GM23338 (cell line): ENCODE measurements at regions not wholly inside any gene's neighbourhood (a gene's known extent, or its start where the extent isn't known, plus 50 kb on each side); places are given as distances from the start of the nearest gene placed in this dataset.

Experiments
- ATAC-seq: fragments of 200-7000 bp; cut with Tn5 transposase; 3 replicates; pipeline ENCODE4 v1.9.1; 2020
- DNase-seq: peaks from one replicate; pipeline ENCODE4 v3.0.0-alpha.2; 2015; ENCODE audit warnings: low spot score
- H2AFZ ChIP-seq: fragments of 200-600 bp; sonication (generic); 2 replicates; pipeline ENCODE4 v1.8.0; 2016; ENCODE audit warnings: antibody characterized with exemption, mild to moderate bottlenecking, moderate library complexity
- H3F3A ChIP-seq: fragments of 200-600 bp; sonication (generic); replicated peaks from 2 replicates; pipeline ENCODE4 v1.8.0; 2017; ENCODE audit warnings: antibody characterized with exemption, mixed run types, low read depth
- H3K27ac ChIP-seq: fragments of 200-600 bp; sonication (generic); 2 replicates; pipeline ENCODE4 v1.6.1; 2016; ENCODE audit warnings: low read depth
- H3K27me3 ChIP-seq: fragments of 200-600 bp; sonication (generic); 2 replicates; pipeline ENCODE4 v1.8.0; 2016; ENCODE audit warnings: mild to moderate bottlenecking, mixed run types, moderate library complexity; ENCODE audit not compliant: insufficient read depth
- H3K36me3 ChIP-seq: fragments of 200-600 bp; sonication (generic); 2 replicates; pipeline ENCODE4 v1.8.0; 2016; ENCODE audit warnings: mild to moderate bottlenecking; ENCODE audit not compliant: insufficient read depth
- H3K4me1 ChIP-seq: fragments of 200-600 bp; sonication (generic); 2 replicates; pipeline ENCODE4 v1.8.0; 2016; ENCODE audit warnings: mild to moderate bottlenecking, moderate library complexity; ENCODE audit not compliant: insufficient read depth
- H3K4me2 ChIP-seq: fragments of 200-600 bp; sonication (generic); 2 replicates; pipeline ENCODE4 v1.7.1; 2017; ENCODE audit warnings: mixed run types
- H3K4me3 ChIP-seq: fragments of 200-600 bp; sonication (generic); 2 replicates; pipeline ENCODE4 v1.6.1; 2016; ENCODE audit warnings: mixed run types
- H3K79me2 ChIP-seq: fragments of 200-600 bp; sonication (generic); replicated peaks from 2 replicates; pipeline ENCODE4 v1.8.0; 2017; ENCODE audit warnings: mild to moderate bottlenecking; ENCODE audit not compliant: insufficient read depth
- H3K9me2 ChIP-seq: fragments of 200-600 bp; sonication (generic); 2 replicates; pipeline ENCODE4 v1.8.0; 2017; ENCODE audit not compliant: insufficient read depth
- H4K20me1 ChIP-seq: fragments of 200-600 bp; sonication (generic); replicated peaks from 2 replicates; pipeline ENCODE4 v1.8.0; 2017; ENCODE audit warnings: mild to moderate bottlenecking; ENCODE audit not compliant: insufficient read depth
- H3K27ac Mint-ChIP-seq: 2 replicates; pipeline ENCODE4 v1.8.0; 2020; ENCODE audit warnings: inconsistent platforms, mild to moderate bottlenecking, moderate library complexity, mixed read lengths
- H3K27me3 Mint-ChIP-seq: 3 replicates; pipeline ENCODE4 v1.8.0; 2022; ENCODE audit warnings: low read depth, mild to moderate bottlenecking, moderate library complexity, mixed read lengths, inconsistent platforms; ENCODE audit not compliant: insufficient read depth, poor library complexity
- H3K36me3 Mint-ChIP-seq: 3 replicates; pipeline ENCODE4 v1.8.0; 2021; ENCODE audit warnings: low read depth, mild to moderate bottlenecking, inconsistent platforms, moderate library complexity, mixed read lengths
- H3K4me1 Mint-ChIP-seq: 3 replicates; pipeline ENCODE4 v1.8.0; 2020; ENCODE audit warnings: mild to moderate bottlenecking, inconsistent platforms, mixed read lengths
- H3K4me3 Mint-ChIP-seq: 3 replicates; pipeline ENCODE4 v1.8.0; 2021; ENCODE audit warnings: moderate library complexity, mild to moderate bottlenecking, inconsistent platforms, mixed read lengths
- H3K9me3 Mint-ChIP-seq: 3 replicates; pipeline ENCODE4 v1.8.0; 2020; ENCODE audit warnings: moderate library complexity, mild to moderate bottlenecking, inconsistent platforms, mixed read lengths
- CREB1 ChIP-seq: fragments of 250-450 bp; sonication (Bioruptor Pico); IDR thresholded peaks from 2 replicates; pipeline ENCODE4 v1.5.0; 2020; ENCODE audit warnings: low read depth, mild to moderate bottlenecking, moderate library complexity
- EZH2 ChIP-seq: fragments of 200-600 bp; sonication (generic); IDR thresholded peaks from one replicate; pipeline ENCODE4 v1.8.0; 2017; ENCODE audit warnings: antibody characterized with exemption, mild to moderate bottlenecking, low read depth; ENCODE audit not compliant: unreplicated experiment
- EZH2phosphoT487 ChIP-seq: fragments of 200-600 bp; sonication (generic); IDR thresholded peaks from one replicate; pipeline ENCODE4 v1.8.1; 2018; ENCODE audit warnings: antibody characterized with exemption; ENCODE audit not compliant: unreplicated experiment
- JUNB ChIP-seq: IDR thresholded peaks from one replicate; pipeline ENCODE4 v1.6.1; 2016; ENCODE audit warnings: antibody characterized with exemption; ENCODE audit not compliant: unreplicated experiment
- NANOG ChIP-seq: IDR thresholded peaks from 2 replicates; pipeline ENCODE4 v1.6.1; 2016; ENCODE audit warnings: antibody characterized with exemption, borderline replicate concordance
- POLR2AphosphoS5 ChIP-seq: IDR thresholded peaks from 2 replicates; pipeline ENCODE4 v1.6.1; 2016; ENCODE audit warnings: antibody characterized with exemption, low read depth
- STAT1 ChIP-seq: IDR thresholded peaks from one replicate; pipeline ENCODE4 v1.6.1; 2016; ENCODE audit warnings: antibody characterized with exemption; ENCODE audit not compliant: unreplicated experiment
- ZNF114 ChIP-seq: fragments of 250-450 bp; sonication (Bioruptor Pico); IDR thresholded peaks from 2 replicates; pipeline ENCODE4 v1.5.0; 2020; ENCODE audit warnings: mild to moderate bottlenecking, moderate library complexity
- ZNF331 ChIP-seq: fragments of 250-450 bp; sonication (Bioruptor Pico); IDR thresholded peaks from 2 replicates; pipeline ENCODE4 v1.5.0; 2020; ENCODE audit warnings: low read depth, mild to moderate bottlenecking, moderate library complexity
- TF ChIP-seq, protein P1 (sequence below), 2 experiments: fragments of 200-600 bp in 1 of 2; sonication (generic) in 1 of 2; conservative IDR thresholded peaks; 2 replicates each; pipeline versions ENCODE4 v1.5.1 to v1.6.1; 2016 to 2017; ENCODE audit warnings: antibody characterized with exemption in 2 of 2, low read depth in 2 of 2, mild to moderate bottlenecking in 2 of 2, moderate library complexity in 1 of 2
- TF ChIP-seq, protein P2 (sequence below): IDR thresholded peaks from one replicate; pipeline ENCODE4 v1.6.1; 2018; ENCODE audit warnings: antibody characterized with exemption; ENCODE audit not compliant: unreplicated experiment
- TF ChIP-seq, protein P3 (sequence below): IDR thresholded peaks from 2 replicates; pipeline ENCODE4 v1.6.1; 2016; ENCODE audit warnings: antibody characterized with exemption
- TF ChIP-seq, protein P4 (sequence below): fragments of 250-450 bp; sonication (Bioruptor Pico); IDR thresholded peaks from 2 replicates; pipeline ENCODE4 v1.5.0; 2020; ENCODE audit warnings: mild to moderate bottlenecking, moderate library complexity

DNA sequence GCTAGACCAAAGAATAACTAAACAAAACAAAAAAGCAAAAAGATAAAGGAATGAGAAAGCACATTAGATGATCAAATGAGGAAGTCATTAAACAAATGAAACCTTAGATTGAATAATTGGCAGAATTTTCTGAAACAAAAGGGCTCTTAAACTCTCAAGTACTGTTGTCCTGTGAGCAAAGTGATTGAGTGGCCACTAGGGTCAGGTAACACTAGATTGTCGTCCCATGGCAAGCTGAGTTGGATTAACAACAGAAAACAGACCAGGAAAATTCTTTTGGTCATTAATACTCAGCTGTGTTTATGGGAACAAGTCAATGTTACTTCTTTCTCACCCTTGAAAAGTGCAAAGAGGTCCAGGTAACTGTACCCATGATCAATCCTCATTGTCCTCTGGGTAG lies 81.6 kb upstream of the MRPS30 start (continued):
- TF ChIP-seq NANOG (no peak), CREB1 (no peak), JUNB (no peak), ZNF331 (no peak)
- TF ChIP-seq, protein P1, sequence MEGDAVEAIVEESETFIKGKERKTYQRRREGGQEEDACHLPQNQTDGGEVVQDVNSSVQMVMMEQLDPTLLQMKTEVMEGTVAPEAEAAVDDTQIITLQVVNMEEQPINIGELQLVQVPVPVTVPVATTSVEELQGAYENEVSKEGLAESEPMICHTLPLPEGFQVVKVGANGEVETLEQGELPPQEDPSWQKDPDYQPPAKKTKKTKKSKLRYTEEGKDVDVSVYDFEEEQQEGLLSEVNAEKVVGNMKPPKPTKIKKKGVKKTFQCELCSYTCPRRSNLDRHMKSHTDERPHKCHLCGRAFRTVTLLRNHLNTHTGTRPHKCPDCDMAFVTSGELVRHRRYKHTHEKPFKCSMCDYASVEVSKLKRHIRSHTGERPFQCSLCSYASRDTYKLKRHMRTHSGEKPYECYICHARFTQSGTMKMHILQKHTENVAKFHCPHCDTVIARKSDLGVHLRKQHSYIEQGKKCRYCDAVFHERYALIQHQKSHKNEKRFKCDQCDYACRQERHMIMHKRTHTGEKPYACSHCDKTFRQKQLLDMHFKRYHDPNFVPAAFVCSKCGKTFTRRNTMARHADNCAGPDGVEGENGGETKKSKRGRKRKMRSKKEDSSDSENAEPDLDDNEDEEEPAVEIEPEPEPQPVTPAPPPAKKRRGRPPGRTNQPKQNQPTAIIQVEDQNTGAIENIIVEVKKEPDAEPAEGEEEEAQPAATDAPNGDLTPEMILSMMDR (conservative IDR thresholded peaks at IDR 0.05; ENCODE audit: low read depth in 2 of 2): no peak; a peak in 1 of 4 replicates

DNA sequence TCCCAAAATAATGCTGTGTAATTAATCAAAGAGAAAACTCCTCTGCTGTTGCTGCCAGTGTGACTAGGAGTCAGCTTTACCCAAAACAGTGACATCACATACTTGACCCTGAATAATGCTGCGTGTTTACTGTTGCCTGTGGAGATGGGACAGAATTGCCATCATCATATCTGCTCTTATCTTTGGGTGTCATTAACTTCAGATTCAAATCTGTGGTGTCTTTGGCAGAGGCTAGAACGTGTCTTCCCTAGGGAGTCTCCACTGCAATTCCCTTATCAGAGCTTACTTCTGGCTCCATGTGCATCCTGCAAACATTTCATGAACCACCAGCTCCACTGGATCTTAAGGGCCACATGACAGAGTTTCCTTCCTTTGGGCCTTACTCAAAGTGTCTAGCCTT lies 88.9 kb upstream of the MRPS30 start:
- H2AFZ ChIP-seq: no peak overlapping the region
- no peak overlapping the region for H3K4me2 ChIP-seq
- Mint-ChIP-seq H3K9me3 (no peaks in the 10 kb centered on the region), H3K27me3 (no peaks in the 10 kb centered on the region), H3K36me3 (no peaks in the 10 kb centered on the region), H3K4me1 (no peaks in the 10 kb centered on the region; the same call in 2 of the 3 replicates), H3K4me3 (no peak overlapping the region), H3K27ac (no peak overlapping the region)
- no peaks in the 10 kb centered on the region for H3K36me3 ChIP-seq
- H3K9me2 ChIP-seq: 0 out of 2 replicates have a peak, but pooled peaks cover 4% of the 10 kb centered on the region
- no peaks in the 10 kb centered on the region for H4K20me1 ChIP-seq
- no peaks in the 10 kb centered on the region for H3F3A ChIP-seq
- no peak for DNase-seq
- H3K79me2 ChIP-seq: no peaks in the 10 kb centered on the region
- no peak overlapping the region for H3K4me3 ChIP-seq
- no peak overlapping the region for H3K27ac ChIP-seq
- H3K27me3 ChIP-seq: no peaks in the 10 kb centered on the region
- ATAC-seq: no peak
- no peaks in the 10 kb centered on the region for H3K4me1 ChIP-seq
- no peak for TF ChIP-seq ZNF331
- TF ChIP-seq JUNB: no peak
- TF ChIP-seq CREB1: no peak
- TF ChIP-seq, protein P2, sequence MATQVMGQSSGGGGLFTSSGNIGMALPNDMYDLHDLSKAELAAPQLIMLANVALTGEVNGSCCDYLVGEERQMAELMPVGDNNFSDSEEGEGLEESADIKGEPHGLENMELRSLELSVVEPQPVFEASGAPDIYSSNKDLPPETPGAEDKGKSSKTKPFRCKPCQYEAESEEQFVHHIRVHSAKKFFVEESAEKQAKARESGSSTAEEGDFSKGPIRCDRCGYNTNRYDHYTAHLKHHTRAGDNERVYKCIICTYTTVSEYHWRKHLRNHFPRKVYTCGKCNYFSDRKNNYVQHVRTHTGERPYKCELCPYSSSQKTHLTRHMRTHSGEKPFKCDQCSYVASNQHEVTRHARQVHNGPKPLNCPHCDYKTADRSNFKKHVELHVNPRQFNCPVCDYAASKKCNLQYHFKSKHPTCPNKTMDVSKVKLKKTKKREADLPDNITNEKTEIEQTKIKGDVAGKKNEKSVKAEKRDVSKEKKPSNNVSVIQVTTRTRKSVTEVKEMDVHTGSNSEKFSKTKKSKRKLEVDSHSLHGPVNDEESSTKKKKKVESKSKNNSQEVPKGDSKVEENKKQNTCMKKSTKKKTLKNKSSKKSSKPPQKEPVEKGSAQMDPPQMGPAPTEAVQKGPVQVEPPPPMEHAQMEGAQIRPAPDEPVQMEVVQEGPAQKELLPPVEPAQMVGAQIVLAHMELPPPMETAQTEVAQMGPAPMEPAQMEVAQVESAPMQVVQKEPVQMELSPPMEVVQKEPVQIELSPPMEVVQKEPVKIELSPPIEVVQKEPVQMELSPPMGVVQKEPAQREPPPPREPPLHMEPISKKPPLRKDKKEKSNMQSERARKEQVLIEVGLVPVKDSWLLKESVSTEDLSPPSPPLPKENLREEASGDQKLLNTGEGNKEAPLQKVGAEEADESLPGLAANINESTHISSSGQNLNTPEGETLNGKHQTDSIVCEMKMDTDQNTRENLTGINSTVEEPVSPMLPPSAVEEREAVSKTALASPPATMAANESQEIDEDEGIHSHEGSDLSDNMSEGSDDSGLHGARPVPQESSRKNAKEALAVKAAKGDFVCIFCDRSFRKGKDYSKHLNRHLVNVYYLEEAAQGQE: no peak
- TF ChIP-seq, protein P3, sequence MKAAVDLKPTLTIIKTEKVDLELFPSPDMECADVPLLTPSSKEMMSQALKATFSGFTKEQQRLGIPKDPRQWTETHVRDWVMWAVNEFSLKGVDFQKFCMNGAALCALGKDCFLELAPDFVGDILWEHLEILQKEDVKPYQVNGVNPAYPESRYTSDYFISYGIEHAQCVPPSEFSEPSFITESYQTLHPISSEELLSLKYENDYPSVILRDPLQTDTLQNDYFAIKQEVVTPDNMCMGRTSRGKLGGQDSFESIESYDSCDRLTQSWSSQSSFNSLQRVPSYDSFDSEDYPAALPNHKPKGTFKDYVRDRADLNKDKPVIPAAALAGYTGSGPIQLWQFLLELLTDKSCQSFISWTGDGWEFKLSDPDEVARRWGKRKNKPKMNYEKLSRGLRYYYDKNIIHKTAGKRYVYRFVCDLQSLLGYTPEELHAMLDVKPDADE: no peak
- TF ChIP-seq ZNF114 (CRISPR knock-in tag): no peak
- TF ChIP-seq, protein P4, sequence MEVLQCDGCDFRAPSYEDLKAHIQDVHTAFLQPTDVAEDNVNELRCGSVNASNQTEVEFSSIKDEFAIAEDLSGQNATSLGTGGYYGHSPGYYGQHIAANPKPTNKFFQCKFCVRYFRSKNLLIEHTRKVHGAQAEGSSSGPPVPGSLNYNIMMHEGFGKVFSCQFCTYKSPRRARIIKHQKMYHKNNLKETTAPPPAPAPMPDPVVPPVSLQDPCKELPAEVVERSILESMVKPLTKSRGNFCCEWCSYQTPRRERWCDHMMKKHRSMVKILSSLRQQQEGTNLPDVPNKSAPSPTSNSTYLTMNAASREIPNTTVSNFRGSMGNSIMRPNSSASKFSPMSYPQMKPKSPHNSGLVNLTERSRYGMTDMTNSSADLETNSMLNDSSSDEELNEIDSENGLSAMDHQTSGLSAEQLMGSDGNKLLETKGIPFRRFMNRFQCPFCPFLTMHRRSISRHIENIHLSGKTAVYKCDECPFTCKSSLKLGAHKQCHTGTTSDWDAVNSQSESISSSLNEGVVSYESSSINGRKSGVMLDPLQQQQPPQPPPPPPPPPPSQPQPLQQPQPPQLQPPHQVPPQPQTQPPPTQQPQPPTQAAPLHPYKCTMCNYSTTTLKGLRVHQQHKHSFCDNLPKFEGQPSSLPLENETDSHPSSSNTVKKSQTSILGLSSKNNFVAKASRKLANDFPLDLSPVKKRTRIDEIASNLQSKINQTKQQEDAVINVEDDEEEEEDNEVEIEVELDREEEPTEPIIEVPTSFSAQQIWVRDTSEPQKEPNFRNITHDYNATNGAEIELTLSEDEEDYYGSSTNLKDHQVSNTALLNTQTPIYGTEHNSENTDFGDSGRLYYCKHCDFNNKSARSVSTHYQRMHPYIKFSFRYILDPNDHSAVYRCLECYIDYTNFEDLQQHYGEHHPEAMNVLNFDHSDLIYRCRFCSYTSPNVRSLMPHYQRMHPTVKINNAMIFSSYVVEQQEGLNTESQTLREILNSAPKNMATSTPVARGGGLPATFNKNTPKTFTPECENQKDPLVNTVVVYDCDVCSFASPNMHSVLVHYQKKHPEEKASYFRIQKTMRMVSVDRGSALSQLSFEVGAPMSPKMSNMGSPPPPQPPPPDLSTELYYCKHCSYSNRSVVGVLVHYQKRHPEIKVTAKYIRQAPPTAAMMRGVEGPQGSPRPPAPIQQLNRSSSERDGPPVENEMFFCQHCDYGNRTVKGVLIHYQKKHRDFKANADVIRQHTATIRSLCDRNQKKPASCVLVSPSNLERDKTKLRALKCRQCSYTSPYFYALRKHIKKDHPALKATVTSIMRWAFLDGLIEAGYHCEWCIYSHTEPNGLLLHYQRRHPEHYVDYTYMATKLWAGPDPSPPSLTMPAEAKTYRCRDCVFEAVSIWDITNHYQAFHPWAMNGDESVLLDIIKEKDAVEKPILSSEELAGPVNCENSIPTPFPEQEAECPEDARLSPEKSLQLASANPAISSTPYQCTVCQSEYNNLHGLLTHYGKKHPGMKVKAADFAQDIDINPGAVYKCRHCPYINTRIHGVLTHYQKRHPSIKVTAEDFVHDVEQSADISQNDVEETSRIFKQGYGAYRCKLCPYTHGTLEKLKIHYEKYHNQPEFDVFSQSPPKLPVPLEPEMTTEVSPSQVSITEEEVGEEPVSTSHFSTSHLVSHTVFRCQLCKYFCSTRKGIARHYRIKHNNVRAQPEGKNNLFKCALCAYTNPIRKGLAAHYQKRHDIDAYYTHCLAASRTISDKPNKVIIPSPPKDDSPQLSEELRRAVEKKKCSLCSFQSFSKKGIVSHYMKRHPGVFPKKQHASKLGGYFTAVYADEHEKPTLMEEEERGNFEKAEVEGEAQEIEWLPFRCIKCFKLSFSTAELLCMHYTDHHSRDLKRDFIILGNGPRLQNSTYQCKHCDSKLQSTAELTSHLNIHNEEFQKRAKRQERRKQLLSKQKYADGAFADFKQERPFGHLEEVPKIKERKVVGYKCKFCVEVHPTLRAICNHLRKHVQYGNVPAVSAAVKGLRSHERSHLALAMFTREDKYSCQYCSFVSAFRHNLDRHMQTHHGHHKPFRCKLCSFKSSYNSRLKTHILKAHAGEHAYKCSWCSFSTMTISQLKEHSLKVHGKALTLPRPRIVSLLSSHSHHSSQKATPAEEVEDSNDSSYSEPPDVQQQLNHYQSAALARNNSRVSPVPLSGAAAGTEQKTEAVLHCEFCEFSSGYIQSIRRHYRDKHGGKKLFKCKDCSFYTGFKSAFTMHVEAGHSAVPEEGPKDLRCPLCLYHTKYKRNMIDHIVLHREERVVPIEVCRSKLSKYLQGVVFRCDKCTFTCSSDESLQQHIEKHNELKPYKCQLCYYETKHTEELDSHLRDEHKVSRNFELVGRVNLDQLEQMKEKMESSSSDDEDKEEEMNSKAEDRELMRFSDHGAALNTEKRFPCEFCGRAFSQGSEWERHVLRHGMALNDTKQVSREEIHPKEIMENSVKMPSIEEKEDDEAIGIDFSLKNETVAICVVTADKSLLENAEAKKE: no peak
- no peak for TF ChIP-seq EZH2
- TF ChIP-seq EZH2phosphoT487: no peak
- TF ChIP-seq POLR2AphosphoS5: no peak
- no peak for TF ChIP-seq STAT1
